Stimulated activated CD4-positive, alpha-beta T cell treated with anti-CD3 and anti-CD28 coated beads, Interleukin-2, amount 100 ng/mL, for 48 hours (primary cell): ENCODE measurements at regions not wholly inside any gene's neighbourhood (a gene's known extent, or its start where the extent isn't known, plus 50 kb on each side); places are given as distances from the start of the nearest gene placed in this dataset.
"Not testable (repeated sequence)": the region's sequence is repeated elsewhere in the genome, so short reads cannot be mapped to it uniquely, and the experiment has no call there.

Experiments
- DNase-seq, 2 donors: peaks; one replicate each; pipeline ENCODE4 v3.0.0-alpha.2; 2020

- DNase-seq: not testable (repeated sequence)
Measured at GRCh38 chr4:86413426-86413825, 53.6 kb upstream of the MAPK10 start.

- DNase-seq: no peak
Measured at GRCh38 chr4:86414686-86415085, 54.8 kb upstream of the MAPK10 start.

GRCh38 chr4:86416081-86416480, 56.2 kb upstream of the MAPK10 start:
- DNase-seq: no peak

GRCh38 chr4:86421461-86421860, 61.6 kb upstream of the MAPK10 start:
- DNase-seq: no peak

- DNase-seq: no peak
Measured at GRCh38 chr4:86431543-86432116, 71.8 kb upstream of the MAPK10 start.

- DNase-seq: no peak
Measured at GRCh38 chr4:86432559-86433134, 72.8 kb upstream of the MAPK10 start.

GRCh38 chr4:86439293-86439692, 79.4 kb upstream of the MAPK10 start:
- DNase-seq: no peak

GRCh38 chr4:86441175-86441936, 81.5 kb upstream of the MAPK10 start:
- DNase-seq: no peak

- DNase-seq: no peak
Measured at GRCh38 chr4:86442881-86443280, 83.0 kb upstream of the MAPK10 start.

- DNase-seq: no peak
Measured at GRCh38 chr4:86443495-86443894, 83.6 kb upstream of the MAPK10 start.

GRCh38 chr4:86446996-86447395, 87.1 kb upstream of the MAPK10 start:
- no peak for DNase-seq

- no peak for DNase-seq
Measured at GRCh38 chr4:86448871-86449270, 89.0 kb upstream of the MAPK10 start.

GRCh38 chr4:86449746-86450588, 90.1 kb upstream of the MAPK10 start:
- DNase-seq: no peak

- no peak for DNase-seq
Measured at GRCh38 chr4:86450861-86451260, 91.0 kb upstream of the MAPK10 start.

GRCh38 chr4:86451560-86452330, 91.9 kb upstream of the MAPK10 start:
- DNase-seq: no peak

- no peak for DNase-seq
Measured at GRCh38 chr4:86452422-86452891, 92.6 kb upstream of the MAPK10 start.

- no peak for DNase-seq
Measured at GRCh38 chr4:86452924-86453531, 93.2 kb upstream of the MAPK10 start.

- DNase-seq: not testable (repeated sequence)
Measured at GRCh38 chr4:86453611-86454072, 93.8 kb upstream of the MAPK10 start.

GRCh38 chr4:86461849-86462248, 102.0 kb upstream of the MAPK10 start:
- DNase-seq: no peak

GRCh38 chr4:86472377-86473019, 112.6 kb upstream of the MAPK10 start:
- DNase-seq: no peak

- DNase-seq: not testable (repeated sequence)
Measured at GRCh38 chr4:86478151-86478550, 116.0 kb upstream of the PTPN13 start.
